Left renal pelvis (tissue), 4 donors: ENCODE measurements at regions not wholly inside any gene's neighbourhood (a gene's known extent, or its start where the extent isn't known, plus 50 kb on each side); places are given as distances from the start of the nearest gene placed in this dataset.
"Not testable (repeated sequence)": the region's sequence is repeated elsewhere in the genome, so short reads cannot be mapped to it uniquely, and the experiment has no call there.

Experiments
- DNase-seq, 4 donors: peaks; one replicate each; pipeline ENCODE4 v3.0.0-alpha.2; 2013; ENCODE audit warnings: low read depth in 4 of 4, low spot score in 3 of 4

- DNase-seq: no peak
Measured at GRCh38 chr3:81887448-81887847, 126.0 kb upstream of the GBE1 start.

- no peak for DNase-seq
Measured at GRCh38 chr3:81886081-81886480, 124.6 kb upstream of the GBE1 start.

GRCh38 chr3:81884791-81885190, 123.3 kb upstream of the GBE1 start:
- no peak for DNase-seq

DNA sequence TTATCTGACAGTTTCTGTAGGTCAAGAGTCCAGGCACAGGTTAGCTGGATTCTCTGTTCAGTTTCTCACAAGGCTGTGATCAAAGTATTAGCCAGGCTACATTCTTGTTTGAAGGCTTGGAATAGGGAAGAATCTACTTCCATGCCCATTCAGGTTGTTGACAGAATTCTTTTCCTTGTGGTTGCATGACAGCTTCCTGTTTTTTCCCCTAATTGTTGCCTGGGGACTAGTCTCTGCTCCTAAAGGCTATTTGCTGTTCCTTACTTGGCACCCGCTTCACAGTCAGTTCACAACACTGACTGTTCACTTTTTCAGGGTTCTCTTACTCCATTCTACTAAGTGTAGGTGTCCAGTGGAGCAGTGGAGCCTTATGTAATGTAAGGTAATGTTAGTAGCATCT, 115.4 kb upstream of the GBE1 start:
- no peak for DNase-seq

GRCh38 chr3:81874738-81875137, 113.3 kb upstream of the GBE1 start:
- DNase-seq: no peak

DNA sequence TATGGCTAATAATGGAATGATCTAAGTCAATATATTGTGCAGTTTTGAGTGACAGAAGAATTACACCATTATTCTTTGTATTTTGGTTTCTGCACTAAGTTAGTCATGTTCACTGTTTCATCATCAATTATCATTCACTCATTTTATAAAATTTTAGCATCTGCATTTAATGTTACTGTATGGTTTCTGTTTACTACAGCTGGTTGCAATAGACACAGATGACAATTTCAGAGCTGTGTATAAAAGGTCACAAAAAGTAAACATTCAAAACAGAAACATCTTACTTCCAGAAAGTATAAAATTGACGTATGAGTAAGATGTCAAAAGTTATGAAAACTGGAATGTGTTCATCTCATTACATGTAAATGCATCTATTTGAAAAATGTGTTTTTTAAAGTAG, 111.1 kb upstream of the GBE1 start:
- no peak for DNase-seq

DNA sequence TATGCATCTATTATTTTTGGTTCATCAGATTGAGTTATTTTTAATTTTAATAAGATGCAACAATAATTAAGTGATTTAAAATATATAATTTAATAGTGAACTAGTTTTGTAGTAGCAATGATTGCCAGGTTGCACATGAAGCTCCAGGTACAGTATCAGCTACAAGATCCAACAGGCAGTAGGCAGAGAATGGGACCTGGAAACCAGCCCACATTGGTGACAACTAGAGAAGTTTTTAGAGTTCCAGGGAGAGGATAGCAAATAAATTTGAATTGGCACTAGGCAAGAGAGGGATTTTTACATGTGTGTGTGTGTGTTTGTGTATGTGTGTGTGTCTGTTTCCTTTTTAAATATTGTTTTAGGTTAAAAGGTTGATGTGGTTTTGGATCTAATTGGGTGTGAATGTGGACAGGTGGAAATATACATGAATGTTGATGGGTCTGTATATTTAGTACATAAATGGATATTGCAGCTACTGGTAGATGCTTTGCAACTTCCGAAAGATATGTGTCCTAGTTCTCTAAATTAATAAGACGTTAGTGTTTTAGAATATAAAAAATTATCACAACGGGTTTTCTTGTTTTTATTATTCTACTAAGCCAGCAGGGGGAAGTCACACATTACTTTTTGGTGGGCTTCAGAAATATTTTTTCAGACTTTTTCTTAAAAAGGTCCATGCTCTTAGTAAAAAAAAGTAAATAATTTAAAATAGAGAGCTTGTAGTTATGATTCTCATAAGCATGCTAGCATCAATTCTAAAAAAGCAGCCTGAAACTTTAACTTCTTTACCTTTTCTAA, 110.1 kb upstream of the GBE1 start:
- no peak for DNase-seq

DNA sequence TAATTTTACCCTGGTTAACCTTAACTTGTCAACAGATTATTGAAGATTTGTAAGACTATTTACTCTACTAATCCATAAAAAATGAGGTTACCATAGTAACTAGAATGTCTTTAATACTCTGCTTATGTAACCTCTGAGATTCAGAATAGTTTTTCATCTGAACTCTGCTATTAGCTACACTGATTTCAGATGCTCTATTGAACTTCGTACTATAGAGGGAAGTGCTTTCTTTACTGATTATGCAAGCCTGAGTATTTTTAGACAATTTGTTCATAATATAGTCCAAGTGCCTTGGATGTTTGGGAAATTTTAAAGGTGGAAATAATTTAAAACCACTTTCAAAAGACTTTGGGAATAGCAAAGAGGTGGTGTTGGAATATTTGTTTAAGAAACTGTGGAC, 107.9 kb upstream of the GBE1 start:
- DNase-seq: no peak

- no peak for DNase-seq
Measured at GRCh38 chr3:81868597-81868996, 107.2 kb upstream of the GBE1 start.

GRCh38 chr3:81867875-81868274, 106.4 kb upstream of the GBE1 start:
- no peak for DNase-seq

DNA sequence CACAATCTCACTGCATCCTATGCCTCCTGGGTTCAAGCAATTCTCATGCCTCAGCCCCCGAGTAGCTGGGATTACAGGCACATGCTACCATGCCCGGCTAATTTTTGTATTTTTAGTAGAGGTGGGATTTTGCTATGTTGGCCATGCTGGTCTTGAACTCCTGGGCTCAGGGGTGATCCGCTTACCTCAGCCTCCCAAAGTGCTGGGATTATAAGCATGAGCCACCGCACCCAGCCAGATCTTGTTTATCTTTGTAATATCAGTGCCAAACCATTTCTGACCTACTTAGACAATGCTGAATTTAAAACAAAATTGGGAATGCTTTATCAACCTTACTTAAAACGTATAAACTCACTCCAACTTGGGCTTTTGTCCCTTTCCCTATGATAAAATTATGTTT, 103.7 kb upstream of the GBE1 start:
- DNase-seq: not testable (repeated sequence)

DNA sequence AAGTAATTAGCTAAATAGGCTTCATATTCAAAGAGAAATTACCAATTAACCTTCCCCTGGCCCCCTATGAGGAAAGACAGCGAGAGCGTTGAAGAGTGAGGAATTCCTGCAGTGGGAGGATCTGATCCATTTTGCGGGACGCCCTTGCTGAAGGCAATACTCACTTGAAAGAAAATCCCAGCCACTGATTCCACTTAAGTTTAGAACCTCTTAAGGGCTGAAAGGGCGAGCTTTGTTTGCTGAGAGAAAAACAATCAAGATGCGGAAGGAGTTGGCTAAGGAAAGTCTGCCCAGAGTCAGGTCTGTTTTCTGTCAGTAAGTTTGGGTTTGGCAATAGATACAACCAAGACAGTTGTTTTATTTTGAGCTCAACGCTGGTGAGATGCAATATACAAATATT, 102.8 kb upstream of the GBE1 start:
- no peak for DNase-seq

DNA sequence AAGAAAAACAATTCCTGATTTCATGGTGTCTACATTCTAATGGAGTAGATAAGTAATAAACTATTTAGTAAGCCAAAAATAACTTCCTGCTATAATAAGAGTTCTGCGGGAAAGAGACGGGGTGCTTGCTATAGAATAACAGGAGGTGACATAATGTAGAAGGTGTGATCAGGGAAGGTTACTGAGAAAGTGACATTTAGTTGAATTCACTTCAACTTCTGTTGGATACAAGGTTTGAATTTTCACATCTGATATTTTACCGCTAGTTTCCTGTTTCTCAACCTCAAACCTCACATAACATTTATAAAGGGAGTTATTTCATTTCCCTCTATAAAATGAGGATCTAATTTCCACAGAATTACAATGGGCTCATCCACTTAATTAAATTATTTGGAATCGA, 102.3 kb upstream of the GBE1 start:
- DNase-seq: no peak

DNA sequence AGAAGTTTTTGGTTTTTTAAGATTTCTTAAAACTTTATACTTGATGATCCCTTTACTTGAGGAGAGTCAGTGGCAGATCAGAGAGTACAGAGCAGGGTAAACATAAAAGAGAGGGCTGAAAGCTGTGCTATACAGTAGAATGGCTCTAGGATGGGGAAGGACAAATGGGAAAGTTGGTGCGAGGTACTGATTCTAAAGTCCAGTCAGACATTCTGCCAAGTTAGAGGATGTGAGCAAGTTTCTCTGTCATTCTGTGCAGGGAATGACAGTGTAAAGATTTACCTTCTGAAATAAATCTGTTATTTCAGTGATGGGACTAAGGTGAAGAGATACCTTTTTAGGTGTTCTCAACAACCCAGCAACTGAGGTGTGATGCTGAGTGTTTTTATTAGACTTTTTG, 100.1 kb upstream of the GBE1 start:
- DNase-seq: no peak

DNA sequence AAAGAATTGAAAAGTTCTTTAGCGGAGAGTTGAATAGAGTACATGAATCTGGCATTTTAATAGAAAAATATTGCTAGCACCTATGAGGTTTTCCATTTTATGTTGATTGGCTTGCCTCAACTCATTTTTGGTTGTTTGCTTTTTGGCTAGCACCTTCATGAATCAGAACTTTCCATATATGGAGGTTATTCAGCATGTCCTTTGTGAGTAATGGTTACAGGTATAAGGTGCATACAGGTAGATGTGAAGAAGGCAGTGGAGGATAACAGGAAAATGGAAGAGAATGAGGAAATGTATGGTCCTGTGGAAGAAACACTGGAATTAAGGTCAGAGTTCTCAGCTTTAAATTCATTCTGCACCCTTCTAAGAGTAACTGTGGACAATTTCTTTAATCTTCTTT, 98.1 kb upstream of the GBE1 start:
- DNase-seq: no peak

GRCh38 chr3:81853431-81853830, 92.0 kb upstream of the GBE1 start:
- no peak for DNase-seq

DNA sequence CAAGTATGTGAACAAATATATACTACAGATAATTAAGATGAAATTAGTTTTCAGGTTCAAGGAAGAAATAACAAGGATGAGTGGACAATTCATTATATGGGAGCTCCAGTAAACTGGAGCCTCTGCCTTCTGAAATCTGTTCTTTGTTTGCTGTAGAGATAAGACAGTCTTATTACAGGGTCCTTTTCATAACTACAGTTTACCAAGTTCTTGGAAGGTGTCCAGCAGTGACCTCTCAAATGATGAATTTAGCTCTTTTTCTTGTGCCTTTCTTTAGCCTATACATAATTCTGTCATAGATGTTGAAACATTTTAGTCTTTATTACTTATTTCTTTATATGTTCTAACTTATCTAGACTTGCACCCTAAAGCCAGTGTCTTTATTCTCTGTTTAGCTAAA, 89.7 kb upstream of the GBE1 start:
- no peak for DNase-seq

- DNase-seq: no peak
Measured at GRCh38 chr3:81846988-81847387, 85.5 kb upstream of the GBE1 start.

GRCh38 chr3:81841540-81841939, 80.1 kb upstream of the GBE1 start:
- no peak for DNase-seq

- DNase-seq: no peak
Measured at GRCh38 chr3:81839504-81840094, 78.2 kb upstream of the GBE1 start.

GRCh38 chr3:81838457-81838856, 77.0 kb upstream of the GBE1 start:
- no peak for DNase-seq

DNA sequence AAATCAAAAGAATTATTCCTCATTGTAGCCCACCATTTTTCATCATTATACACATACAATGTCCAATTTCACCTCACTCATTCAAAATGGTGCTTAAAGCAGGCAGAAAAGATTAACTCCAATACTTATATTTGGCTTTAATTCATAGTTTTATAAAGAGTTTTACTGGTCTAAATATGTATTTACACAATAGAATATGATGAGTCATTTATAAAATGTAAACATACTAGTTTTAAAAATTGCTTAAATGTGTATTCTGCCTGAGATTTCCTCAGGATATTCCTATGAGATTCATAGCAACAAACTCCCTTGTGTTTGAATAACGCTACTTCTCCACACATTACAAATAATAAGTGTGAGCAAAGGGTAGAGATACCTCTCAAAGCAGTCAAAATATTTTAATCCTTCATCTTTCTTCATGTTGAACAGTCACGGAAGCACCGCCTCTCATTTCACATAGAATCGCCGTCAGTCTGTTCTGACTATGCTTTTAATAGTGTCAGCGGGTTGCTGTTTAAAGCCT, 75.7 kb upstream of the GBE1 start:
- DNase-seq: no peak
